ENCODE measurements at regions not wholly inside any gene's neighbourhood (a gene's known extent, or its start where the extent isn't known, plus 50 kb on each side); places are given as distances from the start of the nearest gene placed in this dataset.

DNA sequence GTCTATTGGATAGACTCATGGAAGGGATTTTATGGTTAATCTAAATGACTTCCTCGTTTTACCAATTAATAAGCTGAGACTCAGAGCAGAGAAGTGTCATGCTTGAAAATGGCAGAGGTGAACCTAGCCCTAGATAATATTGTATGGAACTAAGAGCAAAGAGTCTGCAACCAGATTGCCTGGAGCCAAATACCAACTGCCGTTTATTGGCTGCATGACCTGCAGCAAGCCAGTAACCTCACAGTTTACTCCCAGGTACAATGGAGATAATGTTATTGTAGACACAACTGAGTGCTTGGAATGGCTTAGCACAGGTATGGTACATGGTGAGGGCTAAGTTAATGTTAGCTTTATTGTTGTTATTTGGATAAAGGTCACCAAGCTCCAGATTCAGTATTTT, 84.6 kb upstream of the FAT3 start:
- no peaks in the 10 kb centered on the region for H3K36me3 ChIP-seq (ENCODE audit: control insufficient read depth, insufficient read depth, low read length)
- no peak overlapping the region for H3K4me3 ChIP-seq (ENCODE audit: low read length)
- H3K4me1 ChIP-seq (ENCODE audit: control insufficient read depth, insufficient read depth, low read length), result no peaks in the 10 kb centered on the region
- no peak overlapping the region for H3K9ac ChIP-seq (ENCODE audit: low read length)
- no peak overlapping the region for H3K27ac ChIP-seq (ENCODE audit: low read depth, low read length)
- no peaks in the 10 kb centered on the region for H3K27me3 ChIP-seq (ENCODE audit: control insufficient read depth, insufficient read depth, low read length)

- Histone ChIP-seq H3K9ac (ENCODE audit: low read length) (no peak overlapping the region), H3K27ac (ENCODE audit: low read depth, low read length) (no peak overlapping the region), H3K36me3 (ENCODE audit: control insufficient read depth, insufficient read depth, low read length) (no peaks in the 10 kb centered on the region)
Measured at GRCh38 chr11:92138296-92138695, 86.3 kb upstream of the FAT3 start.

DNA sequence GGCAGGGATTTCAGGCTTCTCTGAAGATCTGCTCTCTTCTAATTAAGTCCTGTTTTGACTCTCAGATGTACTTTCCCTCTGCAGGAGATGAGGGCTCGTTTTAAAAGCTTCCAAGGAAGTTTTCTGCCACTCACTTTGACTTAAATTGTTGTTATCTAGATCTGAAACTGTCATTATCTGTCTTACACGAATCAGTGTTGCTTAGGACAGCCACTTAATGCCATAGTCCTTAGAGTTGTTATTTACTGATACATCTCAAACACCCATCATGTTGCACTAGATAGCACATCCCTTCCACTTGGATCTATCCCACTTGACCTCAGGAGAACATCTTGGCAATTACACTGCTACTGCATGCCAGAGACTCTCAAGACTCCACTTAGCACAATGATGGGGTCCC, 86.9 kb upstream of the FAT3 start:
- Histone ChIP-seq H3K27ac (ENCODE audit: low read depth, low read length) (no peak overlapping the region), H3K4me3 (ENCODE audit: low read length) (no peak overlapping the region), H3K4me1 (ENCODE audit: control insufficient read depth, insufficient read depth, low read length) (no peaks in the 10 kb centered on the region), H3K27me3 (ENCODE audit: control insufficient read depth, insufficient read depth, low read length) (no peaks in the 10 kb centered on the region), H3K36me3 (ENCODE audit: control insufficient read depth, insufficient read depth, low read length) (no peaks in the 10 kb centered on the region), H3K9ac (ENCODE audit: low read length) (no peak overlapping the region)

More at GRCh38 chr11:92138296-92138695, 86.3 kb upstream of the FAT3 start:
- Histone ChIP-seq H3K4me1 (ENCODE audit: control insufficient read depth, insufficient read depth, low read length) (no peaks in the 10 kb centered on the region), H3K27me3 (ENCODE audit: control insufficient read depth, insufficient read depth, low read length) (no peaks in the 10 kb centered on the region), H3K4me3 (ENCODE audit: low read length) (no peak overlapping the region)

- no peak overlapping the region for H3K9ac ChIP-seq (ENCODE audit: low read length)
- no peak overlapping the region for H3K4me3 ChIP-seq (ENCODE audit: low read length)
- no peaks in the 10 kb centered on the region for H3K27me3 ChIP-seq (ENCODE audit: control insufficient read depth, insufficient read depth, low read length)
- no peak overlapping the region for H3K27ac ChIP-seq (ENCODE audit: low read depth, low read length)
- H3K36me3 ChIP-seq (ENCODE audit: control insufficient read depth, insufficient read depth, low read length), result no peaks in the 10 kb centered on the region
- no peaks in the 10 kb centered on the region for H3K4me1 ChIP-seq (ENCODE audit: control insufficient read depth, insufficient read depth, low read length)
Measured at GRCh38 chr11:92136797-92137196, 87.8 kb upstream of the FAT3 start.

DNA sequence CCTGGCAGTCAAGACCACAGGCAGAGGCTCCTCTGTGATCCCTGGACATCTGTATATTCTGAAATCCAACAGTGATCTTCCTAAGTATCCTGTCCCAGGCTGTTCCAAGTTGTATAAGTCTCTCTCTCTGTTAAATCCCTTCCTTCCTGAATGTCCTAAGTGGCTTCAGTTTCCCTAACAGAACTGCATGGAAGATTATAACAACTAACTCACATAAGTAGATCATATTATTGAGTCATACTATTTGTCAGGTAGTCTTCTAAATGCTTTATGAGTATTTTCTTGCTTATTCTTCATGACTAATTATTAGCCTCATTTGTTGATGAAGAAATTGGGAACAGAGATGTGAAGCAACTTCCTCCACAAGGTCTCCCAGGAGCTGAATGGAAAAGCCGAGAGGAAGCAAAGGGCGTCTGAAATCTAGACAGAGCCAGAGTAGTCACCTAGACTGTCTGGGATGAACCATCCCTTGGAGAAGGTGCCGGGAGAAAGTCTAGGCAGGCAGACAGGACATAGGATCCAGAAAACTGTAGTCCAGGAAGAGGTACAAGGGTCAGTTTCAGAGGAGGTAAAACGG, 93.2 kb upstream of the FAT3 start:
- Histone ChIP-seq H3K27ac (ENCODE audit: low read depth, low read length) (no peak overlapping the region), H3K4me3 (ENCODE audit: low read length) (no peak overlapping the region), H3K9ac (ENCODE audit: low read length) (no peak overlapping the region), H3K27me3 (ENCODE audit: control insufficient read depth, insufficient read depth, low read length) (no peaks in the 10 kb centered on the region), H3K4me1 (ENCODE audit: control insufficient read depth, insufficient read depth, low read length) (no peaks in the 10 kb centered on the region), H3K36me3 (ENCODE audit: control insufficient read depth, insufficient read depth, low read length) (no peaks in the 10 kb centered on the region)

DNA sequence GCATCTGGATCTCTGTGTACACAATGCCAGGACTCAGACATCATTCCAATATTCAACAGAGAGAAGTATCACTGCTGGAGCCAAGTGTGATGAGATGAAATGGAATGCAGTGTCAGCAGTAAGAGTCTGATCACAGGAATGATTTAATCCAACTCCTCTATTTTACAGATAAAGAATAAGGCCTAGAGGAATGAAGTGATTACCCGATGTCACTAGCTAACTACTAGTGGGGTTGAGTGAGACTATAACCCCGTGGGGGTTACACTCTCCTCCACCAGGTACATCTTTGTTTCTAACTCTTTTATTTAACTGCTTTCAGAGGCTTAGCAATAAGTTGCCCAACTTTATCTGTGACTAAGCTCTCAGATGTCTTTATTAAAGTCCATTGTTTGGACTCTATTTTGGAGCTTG, 94.2 kb upstream of the FAT3 start:
- Histone ChIP-seq H3K9ac (ENCODE audit: low read length) (no peak overlapping the region), H3K4me3 (ENCODE audit: low read length) (no peak overlapping the region), H3K36me3 (ENCODE audit: control insufficient read depth, insufficient read depth, low read length) (no peaks in the 10 kb centered on the region), H3K27ac (ENCODE audit: low read depth, low read length) (no peak overlapping the region), H3K4me1 (ENCODE audit: control insufficient read depth, insufficient read depth, low read length) (no peaks in the 10 kb centered on the region), H3K27me3 (ENCODE audit: control insufficient read depth, insufficient read depth, low read length) (no peaks in the 10 kb centered on the region)

DNA sequence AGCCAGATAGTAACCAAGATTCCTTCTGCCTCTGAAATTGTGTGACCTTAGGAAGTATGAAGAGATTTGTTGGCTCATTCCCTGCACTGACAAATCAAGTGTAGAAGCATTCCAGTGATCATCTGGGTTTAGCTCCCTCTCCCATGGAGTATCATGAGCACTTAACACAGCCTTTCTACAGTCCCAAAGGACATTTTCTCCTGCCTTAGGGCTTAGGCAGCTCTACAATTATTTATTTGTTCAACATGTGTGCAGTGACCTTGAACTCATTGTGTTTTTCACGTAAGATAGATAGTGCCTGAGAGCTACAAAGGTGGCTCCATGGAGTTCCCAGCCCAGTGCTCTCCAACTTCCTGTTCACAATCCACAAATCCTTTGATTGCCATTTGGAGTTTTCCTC, 94.8 kb upstream of the FAT3 start:
- Histone ChIP-seq H3K27me3 (ENCODE audit: control insufficient read depth, insufficient read depth, low read length) (no peaks in the 10 kb centered on the region), H3K27ac (ENCODE audit: low read depth, low read length) (no peak overlapping the region), H3K9ac (ENCODE audit: low read length) (no peak overlapping the region), H3K4me1 (ENCODE audit: control insufficient read depth, insufficient read depth, low read length) (no peaks in the 10 kb centered on the region), H3K4me3 (ENCODE audit: low read length) (no peak overlapping the region), H3K36me3 (ENCODE audit: control insufficient read depth, insufficient read depth, low read length) (no peaks in the 10 kb centered on the region)

GRCh38 chr11:92128026-92128425, 96.6 kb upstream of the FAT3 start:
- Histone ChIP-seq H3K27ac (ENCODE audit: low read depth, low read length) (no peak overlapping the region), H3K27me3 (ENCODE audit: control insufficient read depth, insufficient read depth, low read length) (no peaks in the 10 kb centered on the region), H3K4me1 (ENCODE audit: control insufficient read depth, insufficient read depth, low read length) (no peaks in the 10 kb centered on the region), H3K9ac (ENCODE audit: low read length) (no peak overlapping the region), H3K4me3 (ENCODE audit: low read length) (no peak overlapping the region), H3K36me3 (ENCODE audit: control insufficient read depth, insufficient read depth, low read length) (no peaks in the 10 kb centered on the region)

GRCh38 chr11:92125321-92125720, 99.3 kb upstream of the FAT3 start:
- H3K27me3 ChIP-seq (ENCODE audit: control insufficient read depth, insufficient read depth, low read length), result no peaks in the 10 kb centered on the region
- H3K4me1 ChIP-seq (ENCODE audit: control insufficient read depth, insufficient read depth, low read length), result no peaks in the 10 kb centered on the region
- H3K4me3 ChIP-seq (ENCODE audit: low read length), result no peak overlapping the region
- H3K9ac ChIP-seq (ENCODE audit: low read length), result no peak overlapping the region
- no peaks in the 10 kb centered on the region for H3K36me3 ChIP-seq (ENCODE audit: control insufficient read depth, insufficient read depth, low read length)
- no peak overlapping the region for H3K27ac ChIP-seq (ENCODE audit: low read depth, low read length)

GRCh38 chr11:92123540-92123939, 101.1 kb upstream of the FAT3 start:
- H3K36me3 ChIP-seq (ENCODE audit: control insufficient read depth, insufficient read depth, low read length), result no peaks in the 10 kb centered on the region
- H3K4me1 ChIP-seq (ENCODE audit: control insufficient read depth, insufficient read depth, low read length), result no peaks in the 10 kb centered on the region
- H3K27ac ChIP-seq (ENCODE audit: low read depth, low read length), result no peak overlapping the region
- no peaks in the 10 kb centered on the region for H3K27me3 ChIP-seq (ENCODE audit: control insufficient read depth, insufficient read depth, low read length)
- H3K9ac ChIP-seq (ENCODE audit: low read length), result no peak overlapping the region
- H3K4me3 ChIP-seq (ENCODE audit: low read length), result no peak overlapping the region

- Histone ChIP-seq H3K27ac (ENCODE audit: low read depth, low read length) (no peak overlapping the region), H3K4me3 (ENCODE audit: low read length) (no peak overlapping the region), H3K27me3 (ENCODE audit: control insufficient read depth, insufficient read depth, low read length) (no peaks in the 10 kb centered on the region), H3K4me1 (ENCODE audit: control insufficient read depth, insufficient read depth, low read length) (no peaks in the 10 kb centered on the region), H3K9ac (ENCODE audit: low read length) (no peak overlapping the region), H3K36me3 (ENCODE audit: control insufficient read depth, insufficient read depth, low read length) (no peaks in the 10 kb centered on the region)
Measured at GRCh38 chr11:92122561-92122960, 102.1 kb upstream of the FAT3 start.

DNA sequence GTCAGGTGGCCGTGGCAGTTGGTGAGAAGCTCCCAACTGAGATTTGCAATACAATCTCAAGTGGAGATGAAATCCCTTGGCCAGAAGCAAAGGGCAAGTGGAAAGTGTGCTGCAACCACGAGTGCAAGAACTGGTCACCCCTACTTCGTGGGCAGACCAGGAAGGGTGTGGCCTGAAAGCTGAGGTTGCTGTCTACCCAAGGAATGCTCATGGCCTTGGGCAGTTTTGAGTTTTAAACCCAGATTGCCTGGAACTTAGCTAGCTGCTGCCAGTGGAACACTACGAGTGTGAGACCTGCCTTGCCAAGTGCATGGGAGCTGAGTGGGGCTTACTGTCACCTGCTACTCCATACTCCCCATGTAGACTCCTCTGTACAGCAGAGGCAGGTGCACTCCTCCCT, 113.3 kb upstream of the FAT3 start:
- no peak overlapping the region for H3K4me3 ChIP-seq (ENCODE audit: low read length)
- H3K36me3 ChIP-seq (ENCODE audit: control insufficient read depth, insufficient read depth, low read length), result no peaks in the 10 kb centered on the region
- no peaks in the 10 kb centered on the region for H3K27me3 ChIP-seq (ENCODE audit: control insufficient read depth, insufficient read depth, low read length)
- H3K4me1 ChIP-seq (ENCODE audit: control insufficient read depth, insufficient read depth, low read length), result no peaks in the 10 kb centered on the region
- no peak overlapping the region for H3K9ac ChIP-seq (ENCODE audit: low read length)
- H3K27ac ChIP-seq (ENCODE audit: low read depth, low read length), result no peak overlapping the region

GRCh38 chr11:92109466-92109865, 115.2 kb upstream of the FAT3 start:
- no peak overlapping the region for H3K27ac ChIP-seq (ENCODE audit: low read depth, low read length)
- H3K9ac ChIP-seq (ENCODE audit: low read length), result no peak overlapping the region
- no peaks in the 10 kb centered on the region for H3K27me3 ChIP-seq (ENCODE audit: control insufficient read depth, insufficient read depth, low read length)
- no peak overlapping the region for H3K4me3 ChIP-seq (ENCODE audit: low read length)
- H3K4me1 ChIP-seq (ENCODE audit: control insufficient read depth, insufficient read depth, low read length), result no peaks in the 10 kb centered on the region
- no peaks in the 10 kb centered on the region for H3K36me3 ChIP-seq (ENCODE audit: control insufficient read depth, insufficient read depth, low read length)

Measured in rectal smooth muscle tissue (tissue), 1 donor.